ENCODE measurements at regions not wholly inside any gene's neighbourhood (a gene's known extent, or its start where the extent isn't known, plus 50 kb on each side); places are given as distances from the start of the nearest gene placed in this dataset.

GRCh38 chr2:57397550-57398360, 648.9 kb upstream of the VRK2 start:
- intact Hi-C loops (cut with DNase I) = no loop called here
- 92% methylated on average over 20 of the region's 20 CpGs for WGBS

GRCh38 chr2:57399057-57399456, 647.5 kb upstream of the VRK2 start:
- H3K27me3 ChIP-seq (replicated peaks; ENCODE audit: insufficient read depth) = no peaks in the 10 kb centered on the region
- H3K4me1 ChIP-seq (replicated peaks) = no peaks in the 10 kb centered on the region
- no peaks in the 10 kb centered on the region for H3K9me3 ChIP-seq
- intact Hi-C loops (cut with DNase I) = no loop called here
- no peak for TF ChIP-seq POLR2AphosphoS5 (IDR thresholded peaks at IDR 0.05)
- TF ChIP-seq POLR2A (IDR thresholded peaks at IDR 0.05) = no peak
- no peak for TF ChIP-seq CTCF (IDR thresholded peaks at IDR 0.05)
- WGBS = over 99% methylated on average over 5 of the region's 5 CpGs
- H3K36me3 ChIP-seq = no peaks in the 10 kb centered on the region
- no peak overlapping the region for H3K4me3 ChIP-seq
- DNase-seq (ENCODE audit: low spot score) = no peak
- no peak overlapping the region for H3K27ac ChIP-seq

More at GRCh38 chr2:57397550-57398360, 648.9 kb upstream of the VRK2 start:
- H3K4me3 ChIP-seq = no peak overlapping the region
- no peak for DNase-seq (ENCODE audit: low spot score)
- no peak overlapping the region for H3K27ac ChIP-seq
- TF ChIP-seq POLR2A (IDR thresholded peaks at IDR 0.05) (no peak), POLR2AphosphoS5 (IDR thresholded peaks at IDR 0.05) (no peak), CTCF (IDR thresholded peaks at IDR 0.05) (no peak)
- no peaks in the 10 kb centered on the region for H3K9me3 ChIP-seq
- H3K27me3 ChIP-seq (replicated peaks; ENCODE audit: insufficient read depth) = no peaks in the 10 kb centered on the region
- no peaks in the 10 kb centered on the region for H3K4me1 ChIP-seq (replicated peaks)
- no peaks in the 10 kb centered on the region for H3K36me3 ChIP-seq

- intact Hi-C loops (cut with DNase I) = no loop called here
- no peak overlapping the region for H3K27ac ChIP-seq
- H3K9me3 ChIP-seq = no peaks in the 10 kb centered on the region
- no peak for DNase-seq (ENCODE audit: low spot score)
- H3K4me3 ChIP-seq = no peak overlapping the region
- no peaks in the 10 kb centered on the region for H3K36me3 ChIP-seq
- WGBS = 39% methylated on average over 2 of the region's 2 CpGs
- TF ChIP-seq POLR2A (IDR thresholded peaks at IDR 0.05) = no peak
- TF ChIP-seq CTCF (IDR thresholded peaks at IDR 0.05) = no peak
- TF ChIP-seq POLR2AphosphoS5 (IDR thresholded peaks at IDR 0.05) = no peak
- no peaks in the 10 kb centered on the region for H3K27me3 ChIP-seq (replicated peaks; ENCODE audit: insufficient read depth)
- no peaks in the 10 kb centered on the region for H3K4me1 ChIP-seq (replicated peaks)
Observed at GRCh38 chr2:57402096-57402495, 644.5 kb upstream of the VRK2 start.

- Histone ChIP-seq H3K4me3 (no peak overlapping the region), H3K4me1 (replicated peaks) (no peaks in the 10 kb centered on the region), H3K36me3 (no peaks in the 10 kb centered on the region), H3K9me3 (no peaks in the 10 kb centered on the region), H3K27ac (no peak overlapping the region), H3K27me3 (replicated peaks; ENCODE audit: insufficient read depth) (no peaks in the 10 kb centered on the region)
- WGBS = 29% methylated on average over 1 of the region's 1 CpG
- TF ChIP-seq POLR2AphosphoS5 (IDR thresholded peaks at IDR 0.05) = no peak
- intact Hi-C loops (cut with DNase I) = no loop called here
- no peak for DNase-seq (ENCODE audit: low spot score)
Observed at GRCh38 chr2:57402755-57403154, 643.9 kb upstream of the VRK2 start.

- WGBS = 64% methylated on average over 1 of the region's 1 CpG
- intact Hi-C loops (cut with DNase I) = no loop called here
- H3K4me3 ChIP-seq = no peak overlapping the region
- no peaks in the 10 kb centered on the region for H3K9me3 ChIP-seq
- no peaks in the 10 kb centered on the region for H3K36me3 ChIP-seq
- no peaks in the 10 kb centered on the region for H3K27me3 ChIP-seq (replicated peaks; ENCODE audit: insufficient read depth)
- no peaks in the 10 kb centered on the region for H3K4me1 ChIP-seq (replicated peaks)
- TF ChIP-seq CTCF (IDR thresholded peaks at IDR 0.05) (no peak), POLR2A (IDR thresholded peaks at IDR 0.05) (no peak), POLR2AphosphoS5 (IDR thresholded peaks at IDR 0.05) (no peak)
- H3K27ac ChIP-seq = no peak overlapping the region
- DNase-seq (ENCODE audit: low spot score) = no peak
Observed at GRCh38 chr2:57407772-57408201, 638.8 kb upstream of the VRK2 start.
